ENCODE measurements at regions not wholly inside any gene's neighbourhood (a gene's known extent, or its start where the extent isn't known, plus 50 kb on each side); places are given as distances from the start of the nearest gene placed in this dataset.

- TF ChIP-seq CTCF (IDR thresholded peaks at IDR 0.05; ENCODE audit: borderline replicate concordance, extremely low read depth, low read length, poor library complexity, severe bottlenecking) = no peak
- TF ChIP-seq EZH2 (IDR thresholded peaks at IDR 0.05; ENCODE audit: borderline replicate concordance, low read depth, low read length, severe bottlenecking) = no peak
These were observed 544.7 kb upstream of the SPTLC3 start for GRCh38 chr20:12464036-12464435.
